Stimulated activated naive CD4-positive, alpha-beta T cell treated with Interleukin-2 at 50 U/mL for 16 hours (primary cell): ENCODE measurements at regions not wholly inside any gene's neighbourhood (a gene's known extent, or its start where the extent isn't known, plus 50 kb on each side); places are given as distances from the start of the nearest gene placed in this dataset.

Source experiments
- DNase-seq: peaks from one replicate; lab custom pipeline; 2025; lab: John Stamatoyannopoulos, UW

- no peak for DNase-seq
These were observed 799.5 kb downstream of the QKI start for GRCh38 chr6:164214066-164214465.

GRCh38 chr6:164211254-164211653, 796.7 kb downstream of the QKI start:
- no peak for DNase-seq

- DNase-seq: no peak
These were observed 796.3 kb downstream of the QKI start for GRCh38 chr6:164210783-164211182.

- DNase-seq: no peak
These were observed 795.8 kb downstream of the QKI start for GRCh38 chr6:164210323-164210722.

- DNase-seq: no peak
These were observed 793.9 kb downstream of the QKI start for GRCh38 chr6:164208371-164208770.

GRCh38 chr6:164206807-164207423, 792.4 kb downstream of the QKI start:
- DNase-seq: no peak

- no peak for DNase-seq
These were observed 785.6 kb downstream of the QKI start for GRCh38 chr6:164200071-164200470.

- DNase-seq: no peak
These were observed 781.4 kb downstream of the QKI start for GRCh38 chr6:164195942-164196281.

GRCh38 chr6:164195278-164195941, 780.9 kb downstream of the QKI start:
- DNase-seq: no peak

GRCh38 chr6:164188861-164189260, 774.3 kb downstream of the QKI start:
- no peak for DNase-seq

- no peak for DNase-seq
These were observed 771.0 kb downstream of the QKI start for GRCh38 chr6:164185471-164185871.

- DNase-seq: no peak
These were observed 769.9 kb downstream of the QKI start for GRCh38 chr6:164184410-164184809.

- no peak for DNase-seq
These were observed 769.1 kb downstream of the QKI start for GRCh38 chr6:164183556-164184123.

- no peak for DNase-seq
These were observed 764.3 kb downstream of the QKI start for GRCh38 chr6:164178679-164179332.

GRCh38 chr6:164169355-164169754, 754.8 kb downstream of the QKI start:
- no peak for DNase-seq

GRCh38 chr6:164168595-164168994, 754.1 kb downstream of the QKI start:
- DNase-seq: no peak

- DNase-seq: no peak
These were observed 753.4 kb downstream of the QKI start for GRCh38 chr6:164167873-164168405.

- DNase-seq: no peak
These were observed 752.5 kb downstream of the QKI start for GRCh38 chr6:164166996-164167395.

GRCh38 chr6:164166515-164166914, 752.0 kb downstream of the QKI start:
- no peak for DNase-seq

GRCh38 chr6:164164876-164165275, 750.4 kb downstream of the QKI start:
- DNase-seq: no peak

GRCh38 chr6:164163239-164163638, 748.7 kb downstream of the QKI start:
- no peak for DNase-seq

GRCh38 chr6:164159061-164159460, 744.5 kb downstream of the QKI start:
- DNase-seq: no peak

- DNase-seq: no peak
These were observed 740.1 kb downstream of the QKI start for GRCh38 chr6:164154588-164154987.
